GM10266 (cell line): ENCODE measurements at regions not wholly inside any gene's neighbourhood (a gene's known extent, or its start where the extent isn't known, plus 50 kb on each side); places are given as distances from the start of the nearest gene placed in this dataset.

Source experiments
- DNase-seq: peaks from one replicate; pipeline ENCODE4 v3.0.0; 2012; ENCODE audit errors: extremely low spot score
- CTCF ChIP-seq: IDR thresholded peaks from 2 replicates; pipeline ENCODE4 v1.5.1; 2012; ENCODE audit warnings: mild to moderate bottlenecking, low read depth; ENCODE audit not compliant: control insufficient read depth, insufficient read depth; ENCODE audit errors: missing control alignments

GRCh38 chr1:38686167-38686926 lies 173.2 kb downstream of the RRAGC start:
- TF ChIP-seq CTCF = no peak
- no peak for DNase-seq

- TF ChIP-seq CTCF = no peak
- no peak for DNase-seq
Measured at GRCh38 chr1:38685388-38685787, 174.2 kb downstream of the RRAGC start.

DNA sequence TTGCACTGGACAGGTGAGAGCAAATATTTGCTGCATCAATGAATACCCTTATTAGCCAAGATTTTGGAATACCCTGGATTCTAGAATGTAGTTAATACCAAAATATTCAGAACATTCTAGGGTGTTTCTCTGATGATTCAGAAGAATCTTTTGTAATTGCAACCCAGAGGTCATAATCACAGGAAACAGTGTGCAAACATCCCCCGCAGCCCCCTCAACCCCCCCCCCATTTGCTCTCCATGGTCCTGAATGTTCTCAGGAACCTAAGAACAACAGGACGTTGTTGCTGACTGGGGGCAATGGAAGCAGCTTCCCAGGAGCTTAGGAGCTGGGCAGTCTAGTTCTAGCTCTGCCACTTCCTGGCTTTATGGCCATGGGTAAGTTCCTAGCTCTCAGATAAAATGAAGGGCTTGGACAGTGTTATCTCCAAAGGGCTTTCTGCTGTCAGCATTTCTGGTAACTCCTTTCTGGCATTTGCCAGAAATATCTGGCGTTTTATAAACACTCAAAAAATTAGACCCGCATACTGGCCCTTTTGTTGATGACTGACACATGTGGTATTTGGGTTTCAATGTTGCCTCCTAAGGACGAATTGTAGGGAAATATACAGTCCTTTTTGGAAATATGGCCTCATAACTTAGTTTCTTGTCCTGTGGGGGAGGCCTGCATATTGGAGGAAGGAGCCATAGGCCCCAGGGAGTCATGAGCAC lies 178.6 kb downstream of the RRAGC start:
- no peak for DNase-seq
- no peak for TF ChIP-seq CTCF

- TF ChIP-seq CTCF = no peak
- no peak for DNase-seq
Measured at GRCh38 chr1:38677756-38678155, 181.8 kb downstream of the RRAGC start.

GRCh38 chr1:38677311-38677710 lies 182.3 kb downstream of the RRAGC start:
- no peak for TF ChIP-seq CTCF

GRCh38 chr1:38672692-38673091 lies 186.9 kb downstream of the RRAGC start:
- TF ChIP-seq CTCF = no peak
- DNase-seq = no peak

More at GRCh38 chr1:38677311-38677710, 182.3 kb downstream of the RRAGC start:
- no peak for DNase-seq

DNA sequence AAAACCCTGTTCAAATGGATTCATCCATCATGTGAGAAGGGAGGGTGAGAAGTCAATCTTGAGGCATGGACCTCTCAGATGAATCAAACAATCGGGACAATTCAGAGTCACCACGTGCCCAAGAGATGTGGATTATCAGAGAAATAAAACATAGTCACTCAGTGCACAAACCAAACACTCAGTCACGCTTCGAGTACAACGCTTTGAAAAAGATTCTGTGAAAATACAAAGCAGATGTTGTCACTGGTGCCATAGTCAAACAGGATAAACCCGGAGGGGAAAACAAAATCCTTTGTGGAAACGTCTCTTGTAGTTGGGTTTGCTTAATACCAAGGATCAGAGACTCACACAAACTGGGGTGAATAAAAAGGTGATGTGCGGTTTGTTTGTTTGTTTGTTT lies 188.4 kb downstream of the RRAGC start:
- no peak for DNase-seq
- TF ChIP-seq CTCF = no peak
